GM23248 (cell line): ENCODE measurements at regions not wholly inside any gene's neighbourhood (a gene's known extent, or its start where the extent isn't known, plus 50 kb on each side); places are given as distances from the start of the nearest gene placed in this dataset.

Experiments
- EZH2 ChIP-seq: fragments of 200-600 bp; sonication (generic); IDR thresholded peaks from 2 replicates; pipeline ENCODE4 v1.6.1; 2018; ENCODE audit warnings: antibody characterized with exemption, mild to moderate bottlenecking; ENCODE audit not compliant: insufficient read depth, poor library complexity, severe bottlenecking
- EZH2phosphoT487 ChIP-seq: fragments of 200-600 bp; sonication (generic); IDR thresholded peaks from 2 replicates; pipeline ENCODE4 v1.6.1; 2018; ENCODE audit warnings: antibody characterized with exemption, moderate library complexity, mild to moderate bottlenecking, low read depth; ENCODE audit not compliant: insufficient read depth

GRCh38 chr3:187999821-188000220 lies 154.1 kb upstream of the LPP start:
- TF ChIP-seq EZH2phosphoT487 (no peak), EZH2 (no peak)
